ENCODE measurements at regions not wholly inside any gene's neighbourhood (a gene's known extent, or its start where the extent isn't known, plus 50 kb on each side); places are given as distances from the start of the nearest gene placed in this dataset.

DNA sequence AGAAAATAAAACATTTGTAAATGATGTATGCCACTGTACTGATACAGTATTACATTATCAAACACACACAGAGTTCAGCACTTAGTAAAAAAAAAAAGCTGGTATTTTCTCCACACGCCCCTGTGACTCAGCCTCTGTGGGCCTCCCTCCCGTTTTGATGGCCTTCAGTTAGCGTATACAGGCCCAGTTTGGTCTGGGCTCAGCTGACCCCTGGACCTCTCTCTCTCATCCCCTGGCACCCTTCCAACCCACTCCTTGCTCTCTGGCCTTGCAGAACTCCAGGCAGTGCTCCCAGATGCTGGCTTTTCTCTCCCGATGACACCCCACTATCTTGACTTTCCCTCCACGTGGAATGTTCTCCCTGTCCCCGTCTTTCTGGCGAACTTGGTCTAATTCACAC is 89.0 kb upstream of the LIMCH1 start:
- TF ChIP-seq, protein P1, sequence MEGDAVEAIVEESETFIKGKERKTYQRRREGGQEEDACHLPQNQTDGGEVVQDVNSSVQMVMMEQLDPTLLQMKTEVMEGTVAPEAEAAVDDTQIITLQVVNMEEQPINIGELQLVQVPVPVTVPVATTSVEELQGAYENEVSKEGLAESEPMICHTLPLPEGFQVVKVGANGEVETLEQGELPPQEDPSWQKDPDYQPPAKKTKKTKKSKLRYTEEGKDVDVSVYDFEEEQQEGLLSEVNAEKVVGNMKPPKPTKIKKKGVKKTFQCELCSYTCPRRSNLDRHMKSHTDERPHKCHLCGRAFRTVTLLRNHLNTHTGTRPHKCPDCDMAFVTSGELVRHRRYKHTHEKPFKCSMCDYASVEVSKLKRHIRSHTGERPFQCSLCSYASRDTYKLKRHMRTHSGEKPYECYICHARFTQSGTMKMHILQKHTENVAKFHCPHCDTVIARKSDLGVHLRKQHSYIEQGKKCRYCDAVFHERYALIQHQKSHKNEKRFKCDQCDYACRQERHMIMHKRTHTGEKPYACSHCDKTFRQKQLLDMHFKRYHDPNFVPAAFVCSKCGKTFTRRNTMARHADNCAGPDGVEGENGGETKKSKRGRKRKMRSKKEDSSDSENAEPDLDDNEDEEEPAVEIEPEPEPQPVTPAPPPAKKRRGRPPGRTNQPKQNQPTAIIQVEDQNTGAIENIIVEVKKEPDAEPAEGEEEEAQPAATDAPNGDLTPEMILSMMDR (IDR thresholded peaks at IDR 0.05): no peak
- ATAC-seq (ENCODE audit: low FRiP score): no peak
- DNase-seq (ENCODE audit: low spot score): no peak

DNA sequence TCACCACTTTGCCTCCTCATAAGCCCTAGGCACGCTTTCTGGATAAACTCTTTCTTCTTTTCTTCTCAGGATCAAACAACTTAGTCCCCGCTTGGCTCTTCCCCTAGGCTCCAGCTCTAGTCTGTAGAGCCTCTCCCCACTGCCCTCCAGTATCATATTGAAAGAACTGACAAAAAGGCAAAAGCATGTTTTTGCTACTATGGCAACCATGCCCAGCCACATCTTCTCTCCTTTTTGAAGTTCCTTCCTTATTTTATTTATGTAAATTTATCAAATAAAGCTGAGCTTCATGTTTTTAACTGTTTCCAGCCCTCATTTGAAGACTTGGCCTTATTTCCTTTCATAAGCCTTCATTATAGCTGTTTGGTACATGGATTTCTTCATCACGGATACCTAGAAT is 86.0 kb upstream of the LIMCH1 start:
- DNase-seq (ENCODE audit: low spot score) (no peak), ATAC-seq (ENCODE audit: low FRiP score) (no peak)

DNA sequence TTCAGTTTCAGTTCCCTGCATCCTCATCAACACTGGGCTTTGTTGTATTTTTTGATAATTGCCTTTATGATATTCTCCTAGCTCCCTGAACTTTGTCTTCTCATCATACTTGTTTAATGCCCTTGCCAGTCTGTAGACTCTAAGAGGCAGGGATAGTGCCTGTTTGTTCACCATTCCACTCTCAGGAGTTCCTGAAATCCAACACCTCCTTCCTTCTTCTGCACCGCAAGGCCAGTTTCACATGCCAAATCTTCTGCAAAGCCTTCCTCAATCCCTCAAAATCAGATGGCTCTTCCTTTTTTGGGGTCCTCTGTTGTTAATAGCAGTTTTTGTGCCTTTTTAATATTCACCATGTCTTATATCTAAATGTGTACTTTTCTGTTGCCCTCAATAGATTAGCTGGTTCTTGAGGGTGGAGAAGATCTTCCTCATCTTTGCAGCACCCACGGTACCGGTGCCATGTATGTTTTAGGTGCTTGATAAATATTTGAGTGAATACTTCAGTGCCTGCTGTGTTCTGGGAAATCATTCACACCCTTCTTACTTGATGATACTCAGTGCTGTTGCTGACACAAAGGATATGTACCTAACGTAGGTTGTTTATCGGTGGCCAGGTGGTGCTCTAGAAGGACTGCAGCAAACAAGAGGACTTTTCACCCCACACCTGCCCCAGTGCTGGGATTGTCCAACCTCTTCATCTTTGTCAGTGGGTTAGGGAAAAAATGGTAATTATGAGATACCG is 85.3 kb upstream of the LIMCH1 start:
- TF ChIP-seq, protein P1 (IDR thresholded peaks at IDR 0.05): no peak
- ATAC-seq (ENCODE audit: low FRiP score): no peak

More for the DNA sequence above, 86.0 kb upstream of the LIMCH1 start:
- TF ChIP-seq, protein P1 (IDR thresholded peaks at IDR 0.05): no peak

DNA sequence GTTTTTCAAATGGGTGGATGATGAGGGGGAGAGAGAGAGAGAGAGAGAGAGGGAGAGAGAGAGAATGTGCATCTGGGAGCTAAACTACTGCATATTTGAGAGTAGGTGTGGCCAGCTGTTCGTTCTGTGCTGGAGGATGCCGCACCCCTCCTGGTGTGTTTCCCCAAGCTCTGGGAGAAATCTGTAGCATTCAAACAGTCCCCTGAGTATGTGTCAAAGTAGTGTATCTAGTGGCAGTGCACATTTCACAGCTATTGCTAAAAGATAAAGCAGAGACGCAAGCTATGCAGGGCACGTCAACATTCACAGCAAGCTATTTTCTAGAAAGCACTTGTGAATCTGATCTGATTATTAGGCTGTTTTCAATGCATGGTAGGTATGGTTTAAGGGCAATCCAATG is 83.5 kb upstream of the LIMCH1 start:
- ATAC-seq (ENCODE audit: low FRiP score): no peak
- TF ChIP-seq, protein P1 (IDR thresholded peaks at IDR 0.05): no peak
- DNase-seq (ENCODE audit: low spot score): no peak

More for the DNA sequence above, 85.3 kb upstream of the LIMCH1 start:
- no peak for DNase-seq (ENCODE audit: low spot score)

DNA sequence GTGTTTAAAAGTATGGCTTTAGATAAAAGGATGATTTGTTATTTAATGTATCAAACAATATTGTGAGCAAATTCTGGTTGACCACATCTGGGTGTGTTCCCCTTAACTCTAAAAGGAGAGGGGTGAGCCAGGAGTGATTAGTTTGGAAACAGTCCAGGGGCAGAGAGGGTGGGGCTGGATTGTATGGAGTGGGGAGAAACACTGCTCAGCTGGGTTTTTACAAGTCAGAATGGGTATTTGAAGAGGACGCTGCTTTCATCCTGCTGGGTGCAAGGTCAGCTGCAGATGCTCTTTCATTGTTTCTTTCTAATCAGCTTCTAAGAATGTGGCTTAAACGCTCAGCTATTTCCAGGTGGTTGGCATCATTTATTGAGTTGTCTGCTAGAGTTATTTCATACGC is 82.8 kb upstream of the LIMCH1 start:
- ATAC-seq (ENCODE audit: low FRiP score) (no peak), DNase-seq (ENCODE audit: low spot score) (no peak)
- TF ChIP-seq, protein P1 (IDR thresholded peaks at IDR 0.05): no peak

DNA sequence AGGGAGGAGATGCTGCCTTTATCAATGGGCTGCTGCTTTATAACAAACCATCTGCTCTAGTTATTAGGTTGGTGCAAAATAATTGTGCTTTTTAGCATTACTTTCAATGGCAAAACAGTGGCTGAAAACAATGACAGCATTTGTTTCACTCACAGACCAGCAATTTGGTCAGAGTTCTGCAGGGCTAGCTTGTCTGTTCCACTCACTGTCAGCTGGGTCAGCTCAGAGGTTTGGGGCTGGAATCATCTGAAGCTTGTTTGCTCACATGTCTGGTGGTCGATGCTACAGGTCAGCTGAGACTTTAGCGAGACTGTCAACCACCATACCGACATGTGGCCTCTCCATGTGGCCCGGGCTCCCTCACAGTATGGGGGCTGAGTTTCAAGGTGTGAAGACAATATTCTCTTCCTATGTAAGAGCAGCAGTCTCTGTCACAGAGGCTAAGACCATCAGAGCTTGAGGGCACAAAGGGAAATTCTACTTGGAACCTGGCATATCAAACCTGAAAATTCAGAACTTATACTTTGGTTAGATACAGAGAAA is 81.3 kb upstream of the LIMCH1 start:
- no peak for DNase-seq (ENCODE audit: low spot score)
- ATAC-seq (ENCODE audit: low FRiP score): no peak
- TF ChIP-seq, protein P1 (IDR thresholded peaks at IDR 0.05): no peak

DNA sequence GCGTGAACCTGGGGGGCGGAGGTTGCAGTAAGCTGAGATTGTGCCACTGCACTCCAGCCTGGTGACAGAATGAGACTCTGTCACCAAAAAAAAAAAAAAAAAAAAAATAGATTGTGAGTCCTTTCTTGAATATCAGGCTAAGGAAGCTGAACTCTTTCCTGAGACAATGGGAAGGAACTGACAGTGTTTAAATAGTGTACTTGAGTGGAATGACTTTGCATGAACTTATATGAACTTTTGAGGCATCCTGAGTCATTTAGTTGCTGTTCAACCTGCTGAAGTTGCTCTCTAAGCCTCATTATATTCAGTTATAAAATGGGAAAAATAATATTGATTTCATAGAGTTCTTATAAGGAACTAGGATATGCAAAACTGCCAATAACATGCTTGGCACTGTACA is 79.3 kb upstream of the LIMCH1 start:
- ATAC-seq (ENCODE audit: low FRiP score): no peak
- DNase-seq (ENCODE audit: low spot score): no peak
- TF ChIP-seq, protein P1 (IDR thresholded peaks at IDR 0.05): no peak

Measured in omental fat pad (tissue), 3 donors.